SU-DHL-6 (cell line): ENCODE measurements at regions not wholly inside any gene's neighbourhood (a gene's known extent, or its start where the extent isn't known, plus 50 kb on each side); places are given as distances from the start of the nearest gene placed in this dataset.

Source experiments
- EZH2phosphoT487 ChIP-seq: fragments of 200-600 bp; sonication (generic), shearing (Covaris generic); conservative IDR thresholded peaks from 2 replicates; pipeline ENCODE4 v1.6.1; 2018; ENCODE audit warnings: mild to moderate bottlenecking, antibody characterized with exemption, low read length, moderate library complexity, mixed read lengths
- TF ChIP-seq, protein P1 (sequence below): fragments of 200-600 bp; sonication (generic); IDR thresholded peaks from one replicate; pipeline ENCODE4 v1.5.1; 2017; ENCODE audit warnings: antibody characterized with exemption, mild to moderate bottlenecking, low read length, moderate library complexity; ENCODE audit not compliant: insufficient read depth, poor library complexity, severe bottlenecking

GRCh38 chr3:27865731-27866130 lies 143.6 kb upstream of the EOMES start:
- TF ChIP-seq, protein P1, sequence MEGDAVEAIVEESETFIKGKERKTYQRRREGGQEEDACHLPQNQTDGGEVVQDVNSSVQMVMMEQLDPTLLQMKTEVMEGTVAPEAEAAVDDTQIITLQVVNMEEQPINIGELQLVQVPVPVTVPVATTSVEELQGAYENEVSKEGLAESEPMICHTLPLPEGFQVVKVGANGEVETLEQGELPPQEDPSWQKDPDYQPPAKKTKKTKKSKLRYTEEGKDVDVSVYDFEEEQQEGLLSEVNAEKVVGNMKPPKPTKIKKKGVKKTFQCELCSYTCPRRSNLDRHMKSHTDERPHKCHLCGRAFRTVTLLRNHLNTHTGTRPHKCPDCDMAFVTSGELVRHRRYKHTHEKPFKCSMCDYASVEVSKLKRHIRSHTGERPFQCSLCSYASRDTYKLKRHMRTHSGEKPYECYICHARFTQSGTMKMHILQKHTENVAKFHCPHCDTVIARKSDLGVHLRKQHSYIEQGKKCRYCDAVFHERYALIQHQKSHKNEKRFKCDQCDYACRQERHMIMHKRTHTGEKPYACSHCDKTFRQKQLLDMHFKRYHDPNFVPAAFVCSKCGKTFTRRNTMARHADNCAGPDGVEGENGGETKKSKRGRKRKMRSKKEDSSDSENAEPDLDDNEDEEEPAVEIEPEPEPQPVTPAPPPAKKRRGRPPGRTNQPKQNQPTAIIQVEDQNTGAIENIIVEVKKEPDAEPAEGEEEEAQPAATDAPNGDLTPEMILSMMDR = no peak
- no peak for TF ChIP-seq EZH2phosphoT487
